ENCODE measurements at regions not wholly inside any gene's neighbourhood (a gene's known extent, or its start where the extent isn't known, plus 50 kb on each side); places are given as distances from the start of the nearest gene placed in this dataset.
A peak's percentile ranks its signal among the peaks of the same experiment; 100 is the strongest.

GRCh38 chr9:93827545-93828330, 127.4 kb downstream of the BARX1 start:
- TF ChIP-seq POLR2A (IDR thresholded peaks at IDR 0.05), result no peak
- TF ChIP-seq CTCF (IDR thresholded peaks at IDR 0.05 in 4 of 5, conservative IDR thresholded peaks at IDR 0.05 in 1 of 5), result peak in 4 of 5 experiments; percentile 46 to 84 (median 69)

Measured in gastrocnemius medialis (tissue), 4 donors.